ENCODE measurements at regions not wholly inside any gene's neighbourhood (a gene's known extent, or its start where the extent isn't known, plus 50 kb on each side); places are given as distances from the start of the nearest gene placed in this dataset.

DNA sequence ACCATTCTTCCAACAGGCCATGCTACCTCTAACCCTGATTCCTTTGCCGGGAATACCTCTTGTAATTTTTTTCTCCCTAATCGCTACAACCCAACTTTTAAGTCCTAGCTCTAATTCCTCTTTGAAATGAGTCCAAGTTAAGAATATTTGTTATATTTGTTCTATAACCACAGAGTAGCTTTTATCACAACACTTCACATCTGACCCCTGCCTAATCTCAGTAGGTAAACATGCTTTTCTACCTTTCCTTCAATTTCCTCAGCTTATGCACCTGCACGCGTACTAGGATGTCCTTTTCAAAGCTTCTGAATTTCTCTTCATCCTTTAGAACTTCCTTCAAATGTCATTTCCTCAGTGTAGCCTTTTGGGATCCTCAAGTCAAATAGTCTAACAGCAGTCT lies 915.5 kb upstream of the LCORL start:
- Histone ChIP-seq H3K9me3 (ENCODE audit: insufficient read depth, low read depth, low read length) (no peaks in the 10 kb centered on the region), H2BK5ac (ENCODE audit: low read depth, low read length, poor library complexity) (no peak overlapping the region), H3K4me2 (ENCODE audit: low read length) (no peak overlapping the region), H3K9ac (ENCODE audit: low read length) (no peak overlapping the region), H3K79me1 (ENCODE audit: low read length) (no peaks in the 10 kb centered on the region), H3K18ac (ENCODE audit: low read length) (no peak overlapping the region), H4K12ac (ENCODE audit: low read depth, low read length) (no peak overlapping the region), H2BK120ac (ENCODE audit: insufficient read depth, low read length, poor library complexity) (no peak overlapping the region), H3K4me3 (ENCODE audit: low read depth, low read length) (no peak overlapping the region), H2BK12ac (ENCODE audit: low read length) (no peak overlapping the region), H3K27me3 (ENCODE audit: insufficient read depth, low read length) (no peaks in the 10 kb centered on the region), H3K4me1 (ENCODE audit: control insufficient read depth in 1 of 2, insufficient read depth in 2 of 2, low read length in 2 of 2) (no peaks in the 10 kb centered on the region), H3K27ac (ENCODE audit: low read depth, low read length) (no peak overlapping the region), H3K23ac (ENCODE audit: low read length) (no peak overlapping the region), H3K79me2 (ENCODE audit: control insufficient read depth, insufficient read depth, low read length, poor library complexity) (no peaks in the 10 kb centered on the region), H2AK5ac (ENCODE audit: low read length) (no peak overlapping the region), H4K8ac (ENCODE audit: low read depth, low read length) (no peak overlapping the region), H2AFZ (ENCODE audit: insufficient read depth, low read length, poor library complexity) (no peak overlapping the region), H3K14ac (ENCODE audit: low read length) (no peak overlapping the region), H4K91ac (ENCODE audit: low read depth, low read length) (no peak overlapping the region), H3K36me3 (ENCODE audit: control insufficient read depth in 1 of 2, insufficient read depth in 2 of 2, low read length in 2 of 2) (no peaks in the 10 kb centered on the region), H3K4ac (ENCODE audit: low read depth, low read length) (no peak overlapping the region)
- no CpG with 5 or more reads among the region's 4 CpGs for WGBS (ENCODE audit: extremely low coverage, insufficient coverage, insufficient read length)
- DNase-seq: no peak

DNA sequence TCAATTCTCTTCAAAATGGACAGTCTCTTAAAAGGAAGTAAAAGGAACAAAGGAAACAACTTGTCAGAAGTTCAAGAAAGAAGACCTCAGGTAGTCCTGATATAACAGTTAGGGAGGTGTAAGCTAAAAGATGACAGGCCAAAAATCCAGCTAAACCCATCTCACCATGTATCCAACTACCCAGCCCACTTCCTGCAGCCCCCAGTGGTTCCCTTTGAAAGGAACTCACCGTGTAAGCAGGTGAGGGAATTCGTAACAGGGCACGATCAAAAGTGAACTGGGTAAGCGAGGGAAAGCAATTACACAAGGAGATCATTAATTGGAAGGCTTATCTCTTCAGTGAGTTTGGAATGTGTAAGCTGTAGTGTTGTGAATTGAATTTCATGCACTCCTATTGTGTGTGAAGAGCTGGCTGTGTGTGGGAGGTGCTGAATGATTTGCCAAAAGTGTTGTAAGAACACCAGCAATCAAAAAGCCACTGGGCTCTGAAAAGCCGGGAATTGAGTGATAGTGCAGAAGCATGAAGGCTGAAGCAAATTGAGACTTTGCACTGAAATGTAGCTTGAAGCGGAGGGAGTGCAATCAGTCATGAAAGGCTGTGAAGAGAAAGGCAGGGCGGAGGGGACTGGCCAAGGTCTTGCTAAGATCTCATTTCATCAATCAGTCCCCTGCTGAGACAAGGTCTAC lies 914.2 kb upstream of the LCORL start:
- Histone ChIP-seq H3K4me3 (ENCODE audit: low read depth, low read length) (no peak overlapping the region), H3K27ac (ENCODE audit: low read depth, low read length) (no peak overlapping the region), H3K27me3 (ENCODE audit: insufficient read depth, low read length) (no peaks in the 10 kb centered on the region), H2BK12ac (ENCODE audit: low read length) (no peak overlapping the region), H3K23ac (ENCODE audit: low read length) (no peak overlapping the region), H2BK120ac (ENCODE audit: insufficient read depth, low read length, poor library complexity) (no peak overlapping the region), H3K4me2 (ENCODE audit: low read length) (no peak overlapping the region), H3K4ac (ENCODE audit: low read depth, low read length) (no peak overlapping the region), H2BK5ac (ENCODE audit: low read depth, low read length, poor library complexity) (no peak overlapping the region), H2AFZ (ENCODE audit: insufficient read depth, low read length, poor library complexity) (no peak overlapping the region), H4K8ac (ENCODE audit: low read depth, low read length) (no peak overlapping the region), H3K18ac (ENCODE audit: low read length) (no peak overlapping the region), H3K36me3 (ENCODE audit: control insufficient read depth in 1 of 2, insufficient read depth in 2 of 2, low read length in 2 of 2) (no peaks in the 10 kb centered on the region), H3K79me2 (ENCODE audit: control insufficient read depth, insufficient read depth, low read length, poor library complexity) (no peaks in the 10 kb centered on the region), H3K9me3 (ENCODE audit: insufficient read depth, low read depth, low read length) (no peaks in the 10 kb centered on the region), H3K4me1 (ENCODE audit: control insufficient read depth in 1 of 2, insufficient read depth in 2 of 2, low read length in 2 of 2) (no peaks in the 10 kb centered on the region), H3K9ac (ENCODE audit: low read length) (no peak overlapping the region), H3K14ac (ENCODE audit: low read length) (no peak overlapping the region), H4K12ac (ENCODE audit: low read depth, low read length) (no peak overlapping the region), H2AK5ac (ENCODE audit: low read length) (no peak overlapping the region), H3K79me1 (ENCODE audit: low read length) (no peaks in the 10 kb centered on the region), H4K91ac (ENCODE audit: low read depth, low read length) (no peak overlapping the region)
- DNase-seq: no peak
- no CpG with 5 or more reads among the region's 7 CpGs for WGBS (ENCODE audit: extremely low coverage, insufficient coverage, insufficient read length)

DNA sequence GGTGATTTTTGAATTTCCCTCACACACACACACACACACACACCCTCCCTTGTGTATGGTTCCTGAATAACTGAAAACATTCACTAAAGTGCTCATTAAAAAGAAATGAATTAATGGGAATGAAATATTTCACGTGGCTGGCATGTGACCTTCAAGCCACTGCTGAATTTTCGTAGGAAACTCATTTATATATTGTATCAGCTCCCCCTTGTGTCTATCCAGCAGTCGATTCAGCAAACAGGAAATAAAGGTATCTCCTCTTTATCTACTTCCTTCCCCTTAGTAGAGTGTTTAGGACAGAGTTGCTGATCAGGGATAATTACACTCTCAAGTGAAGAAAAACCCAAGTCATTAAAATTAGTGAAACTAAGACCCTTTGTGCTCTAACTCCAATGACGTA lies 912.6 kb upstream of the LCORL start:
- Histone ChIP-seq H3K79me2 (ENCODE audit: control insufficient read depth, insufficient read depth, low read length, poor library complexity) (no peaks in the 10 kb centered on the region), H3K4me3 (ENCODE audit: low read depth, low read length) (no peak overlapping the region), H3K23ac (ENCODE audit: low read length) (no peak overlapping the region), H2AK5ac (ENCODE audit: low read length) (no peak overlapping the region), H2BK120ac (ENCODE audit: insufficient read depth, low read length, poor library complexity) (no peak overlapping the region), H3K4me1 (ENCODE audit: control insufficient read depth in 1 of 2, insufficient read depth in 2 of 2, low read length in 2 of 2) (no peaks in the 10 kb centered on the region), H3K9me3 (ENCODE audit: insufficient read depth, low read depth, low read length) (peaks cover 1% of the 10 kb centered on the region), H3K4ac (ENCODE audit: low read depth, low read length) (no peak overlapping the region), H3K9ac (ENCODE audit: low read length) (no peak overlapping the region), H3K79me1 (ENCODE audit: low read length) (no peaks in the 10 kb centered on the region), H4K91ac (ENCODE audit: low read depth, low read length) (no peak overlapping the region), H4K12ac (ENCODE audit: low read depth, low read length) (no peak overlapping the region), H3K14ac (ENCODE audit: low read length) (no peak overlapping the region), H2BK5ac (ENCODE audit: low read depth, low read length, poor library complexity) (no peak overlapping the region), H3K36me3 (ENCODE audit: control insufficient read depth in 1 of 2, insufficient read depth in 2 of 2, low read length in 2 of 2) (no peaks in the 10 kb centered on the region), H3K27me3 (ENCODE audit: insufficient read depth, low read length) (no peaks in the 10 kb centered on the region), H2AFZ (ENCODE audit: insufficient read depth, low read length, poor library complexity) (no peak overlapping the region), H3K4me2 (ENCODE audit: low read length) (no peak overlapping the region), H3K18ac (ENCODE audit: low read length) (no peak overlapping the region), H2BK12ac (ENCODE audit: low read length) (no peak overlapping the region), H4K8ac (ENCODE audit: low read depth, low read length) (no peak overlapping the region), H3K27ac (ENCODE audit: low read depth, low read length) (no peak overlapping the region)
- no CpG with 5 or more reads among the region's 4 CpGs for WGBS (ENCODE audit: extremely low coverage, insufficient coverage, insufficient read length)
- DNase-seq: no peak

DNA sequence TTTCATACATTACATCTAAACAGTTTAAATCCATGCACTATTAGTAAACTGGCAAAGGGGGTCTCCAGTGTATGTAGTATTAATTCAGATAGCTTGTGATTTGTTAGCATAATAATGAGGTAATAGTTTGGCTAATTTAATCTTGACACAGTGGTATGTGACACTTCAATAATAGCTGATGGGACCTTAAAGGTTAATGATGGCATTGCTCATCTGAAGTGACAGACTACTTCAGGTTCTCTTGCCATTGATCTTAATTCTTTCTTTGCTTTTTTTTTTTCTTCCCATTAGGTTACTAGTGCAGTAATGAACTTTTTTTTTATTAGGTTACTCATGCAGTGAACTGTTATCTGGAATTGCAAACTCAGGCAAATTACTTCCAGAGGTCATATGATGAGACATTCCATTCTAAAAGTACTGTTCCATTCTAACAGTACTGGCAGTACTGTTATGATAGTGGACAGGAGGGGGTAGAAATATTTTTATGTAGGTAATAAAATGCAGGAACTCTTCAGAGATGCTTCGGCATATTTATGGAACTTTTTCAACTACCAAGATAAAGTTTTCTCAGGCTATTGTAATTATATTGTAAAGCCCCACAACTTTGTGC lies 911.3 kb upstream of the LCORL start:
- Histone ChIP-seq H3K27me3 (ENCODE audit: insufficient read depth, low read length) (no peaks in the 10 kb centered on the region), H3K79me1 (ENCODE audit: low read length) (no peaks in the 10 kb centered on the region), H3K79me2 (ENCODE audit: control insufficient read depth, insufficient read depth, low read length, poor library complexity) (no peaks in the 10 kb centered on the region), H3K4me2 (ENCODE audit: low read length) (no peak overlapping the region), H4K12ac (ENCODE audit: low read depth, low read length) (no peak overlapping the region), H2AK5ac (ENCODE audit: low read length) (no peak overlapping the region), H3K23ac (ENCODE audit: low read length) (no peak overlapping the region), H3K9ac (ENCODE audit: low read length) (no peak overlapping the region), H2AFZ (ENCODE audit: insufficient read depth, low read length, poor library complexity) (no peak overlapping the region), H2BK12ac (ENCODE audit: low read length) (no peak overlapping the region), H2BK5ac (ENCODE audit: low read depth, low read length, poor library complexity) (no peak overlapping the region), H3K4me1 (ENCODE audit: control insufficient read depth in 1 of 2, insufficient read depth in 2 of 2, low read length in 2 of 2) (no peaks in the 10 kb centered on the region), H3K36me3 (ENCODE audit: control insufficient read depth in 1 of 2, insufficient read depth in 2 of 2, low read length in 2 of 2) (no peaks in the 10 kb centered on the region), H3K4ac (ENCODE audit: low read depth, low read length) (no peak overlapping the region), H4K8ac (ENCODE audit: low read depth, low read length) (no peak overlapping the region), H3K18ac (ENCODE audit: low read length) (no peak overlapping the region), H3K9me3 (ENCODE audit: insufficient read depth, low read depth, low read length) (peaks cover 1% of the 10 kb centered on the region), H3K27ac (ENCODE audit: low read depth, low read length) (no peak overlapping the region), H3K4me3 (ENCODE audit: low read depth, low read length) (no peak overlapping the region), H3K14ac (ENCODE audit: low read length) (no peak overlapping the region), H4K91ac (ENCODE audit: low read depth, low read length) (no peak overlapping the region), H2BK120ac (ENCODE audit: insufficient read depth, low read length, poor library complexity) (no peak overlapping the region)
- DNase-seq: no peak
- no CpG with 5 or more reads among the region's 1 CpG for WGBS (ENCODE audit: extremely low coverage, insufficient coverage, insufficient read length)
